Naive thymus-derived CD4-positive, alpha-beta T cell (primary cell): ENCODE measurements at regions not wholly inside any gene's neighbourhood (a gene's known extent, or its start where the extent isn't known, plus 50 kb on each side); places are given as distances from the start of the nearest gene placed in this dataset.
A peak's percentile ranks its signal among the peaks of the same experiment; 100 is the strongest.
"Not testable (repeated sequence)": the region's sequence is repeated elsewhere in the genome, so short reads cannot be mapped to it uniquely, and the experiment has no call there.

Source experiments
- ATAC-seq: fragments of 150-1000 bp; cut with Tn5 transposase; 2 replicates; pipeline ENCODE4 v1.10.0; 2021; ENCODE audit warnings: mild to moderate bottlenecking, moderate library complexity
- CTCF ChIA-PET: fragments of 350-600 bp; sonication (Branson Sonifier 250); formaldehyde crosslinking; loops from one replicate; lab custom pipeline; 2021; ENCODE audit warnings: antibody characterized with exemption; lab: Charles Lee
- POLR2A ChIA-PET: fragments of 350-600 bp; sonication (Branson Sonifier 250); formaldehyde crosslinking; loops from one replicate; lab custom pipeline; 2021; ENCODE audit warnings: antibody characterized with exemption, inconsistent platforms; lab: Charles Lee
- DNase-seq, 9 donors: peaks; one replicate each; pipeline versions ENCODE4 v3.0.0 to v3.0.0-alpha.2; 2020 to 2022; ENCODE audit warnings: mixed read lengths in 1 of 9
- H3K27ac ChIP-seq: one replicate; pipeline ENCODE4 v1.7.0; 2013; ENCODE audit warnings: mild to moderate bottlenecking, low read depth, low read length, moderate library complexity
- H3K27me3 ChIP-seq, 2 donors: one replicate each; pipeline ENCODE4 v1.7.0; 2013; ENCODE audit warnings: low read length in 2 of 2, mild to moderate bottlenecking in 2 of 2, moderate library complexity in 2 of 2; ENCODE audit not compliant: control insufficient read depth in 2 of 2, insufficient read depth in 2 of 2
- H3K36me3 ChIP-seq, 3 experiments: 1 replicate in 2 of 3; 2 replicates in 1 of 3; pipeline ENCODE4 v1.7.0; 2013; ENCODE audit warnings: low read length in 3 of 3, mild to moderate bottlenecking in 3 of 3, moderate library complexity in 1 of 3; ENCODE audit not compliant: insufficient read depth in 3 of 3, control insufficient read depth in 2 of 3
- H3K4me1 ChIP-seq, 2 donors: one replicate each; pipeline ENCODE4 v1.7.0; 2013; ENCODE audit warnings: low read length in 2 of 2, mild to moderate bottlenecking in 2 of 2, moderate library complexity in 1 of 2; ENCODE audit not compliant: control insufficient read depth in 2 of 2, insufficient read depth in 2 of 2
- H3K4me3 ChIP-seq: 2 replicates; pipeline ENCODE4 v1.7.0; 2013; ENCODE audit warnings: mild to moderate bottlenecking, low read length
- H3K9me3 ChIP-seq, 3 experiments: 1 replicate in 2 of 3; 2 replicates in 1 of 3; pipeline ENCODE4 v1.7.0; 2013; ENCODE audit warnings: low read length in 3 of 3; ENCODE audit not compliant: control insufficient read depth in 2 of 3
- H3K27ac Mint-ChIP-seq, 9 donors: one replicate each; pipeline ENCODE4 v1.8.0; 2020 to 2022; ENCODE audit warnings: mixed read lengths in 9 of 9, mild to moderate bottlenecking in 8 of 9, moderate library complexity in 5 of 9, inconsistent platforms in 2 of 9
- H3K27me3 Mint-ChIP-seq, 5 donors: one replicate each; pipeline ENCODE4 v1.8.0; 2021 to 2022; ENCODE audit warnings: mixed read lengths in 5 of 5, mild to moderate bottlenecking in 1 of 5
- H3K36me3 Mint-ChIP-seq, 5 donors: one replicate each; pipeline ENCODE4 v1.8.0; 2020 to 2022; ENCODE audit warnings: mixed read lengths in 5 of 5, mild to moderate bottlenecking in 3 of 5, inconsistent platforms in 1 of 5
- H3K4me1 Mint-ChIP-seq, 7 donors: one replicate each; pipeline ENCODE4 v1.8.0; 2020 to 2022; ENCODE audit warnings: mixed read lengths in 7 of 7, mild to moderate bottlenecking in 3 of 7, inconsistent platforms in 1 of 7
- H3K4me3 Mint-ChIP-seq, 10 donors: one replicate each; pipeline ENCODE4 v1.8.0; 2020 to 2022; ENCODE audit warnings: mild to moderate bottlenecking in 10 of 10, mixed read lengths in 10 of 10, moderate library complexity in 6 of 10, inconsistent platforms in 2 of 10
- H3K9me3 Mint-ChIP-seq, 11 donors: one replicate each; pipeline ENCODE4 v1.8.0; 2020 to 2022; ENCODE audit warnings: mixed read lengths in 11 of 11, mild to moderate bottlenecking in 4 of 11, inconsistent platforms in 1 of 11, moderate library complexity in 1 of 11
- intact Hi-C, 2 donors: fragments of 100-400 bp; cut with micrococcal nuclease; formaldehyde crosslinking; loops; one replicate each; pipeline ENCODE4 v1.15.1; 2023

DNA sequence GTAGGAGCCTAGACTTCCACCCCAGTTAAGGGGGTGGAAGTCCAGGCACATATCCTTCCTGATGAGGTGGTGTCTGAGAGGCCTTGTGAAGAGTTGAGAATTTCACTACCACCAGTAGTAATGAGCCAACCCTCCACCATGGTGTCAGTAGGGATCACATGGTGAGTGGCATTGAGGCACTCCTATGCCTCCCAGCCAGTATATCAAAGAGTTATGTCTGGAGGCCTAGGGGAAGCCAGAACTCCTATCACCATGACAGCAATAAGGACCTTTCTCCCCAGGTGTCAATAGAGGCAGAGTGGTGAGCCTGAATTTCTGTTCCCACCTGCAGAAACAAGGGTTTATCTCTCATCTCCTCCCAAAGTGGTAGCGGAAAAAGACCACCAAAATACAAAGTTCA is 106.6 kb upstream of the ADTRP start:
- CTCF ChIA-PET: no interaction called here
- H3K4me1 ChIP-seq: no peaks in the 10 kb centered on the region
- no peak overlapping the region for H3K27ac Mint-ChIP-seq
- no peak overlapping the region for H3K4me3 Mint-ChIP-seq
- no peak overlapping the region for H3K4me3 ChIP-seq
- peaks cover 0 to 4% (median 0%) of the 10 kb centered on the region in 3 experiments for H3K9me3 ChIP-seq
- H3K4me1 Mint-ChIP-seq: no peaks in the 10 kb centered on the region
- no peak overlapping the region for H3K27ac ChIP-seq
- peaks cover 3 to 20% (median 8%) of the 10 kb centered on the region in 11 donors for H3K9me3 Mint-ChIP-seq
- no peaks in the 10 kb centered on the region for H3K27me3 ChIP-seq
- ATAC-seq (no peak), DNase-seq (no peak)
- no peaks in the 10 kb centered on the region for H3K27me3 Mint-ChIP-seq
- intact Hi-C loops: no loop called here
- POLR2A ChIA-PET: no interaction called here
- no peaks in the 10 kb centered on the region for H3K36me3 ChIP-seq
- peaks cover 0 to 3% (median under 1%) of the 10 kb centered on the region in 5 donors for H3K36me3 Mint-ChIP-seq

DNA sequence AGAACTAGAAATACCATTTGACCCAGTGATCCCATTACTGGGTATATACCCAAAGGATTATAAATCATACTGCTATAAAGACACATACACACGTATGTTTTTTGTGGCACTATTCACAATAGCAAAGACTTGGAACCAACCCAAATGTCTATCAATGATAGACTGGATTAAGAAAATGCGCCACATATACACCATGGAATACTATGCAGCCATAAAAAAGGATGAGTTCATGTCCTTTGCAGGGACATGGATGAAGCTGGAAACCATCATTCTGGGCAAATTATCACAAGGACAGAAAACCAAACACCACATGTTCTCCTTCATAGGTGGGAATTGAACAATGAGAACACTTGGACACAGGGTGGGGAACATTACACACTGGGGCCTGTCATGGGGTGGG is 104.9 kb upstream of the ADTRP start:
- H3K4me3 Mint-ChIP-seq, H3K9me3 ChIP-seq, H3K27me3 Mint-ChIP-seq, H3K36me3 ChIP-seq, CTCF ChIA-PET, H3K36me3 Mint-ChIP-seq, H3K4me1 ChIP-seq, POLR2A ChIA-PET, intact Hi-C loops, H3K27me3 ChIP-seq, H3K27ac ChIP-seq, H3K27ac Mint-ChIP-seq, DNase-seq, H3K4me1 Mint-ChIP-seq, ATAC-seq, H3K4me3 ChIP-seq: not testable (repeated sequence)
- peaks cover 5 to 26% (median 10%) of the 10 kb centered on the region in 11 donors for H3K9me3 Mint-ChIP-seq

DNA sequence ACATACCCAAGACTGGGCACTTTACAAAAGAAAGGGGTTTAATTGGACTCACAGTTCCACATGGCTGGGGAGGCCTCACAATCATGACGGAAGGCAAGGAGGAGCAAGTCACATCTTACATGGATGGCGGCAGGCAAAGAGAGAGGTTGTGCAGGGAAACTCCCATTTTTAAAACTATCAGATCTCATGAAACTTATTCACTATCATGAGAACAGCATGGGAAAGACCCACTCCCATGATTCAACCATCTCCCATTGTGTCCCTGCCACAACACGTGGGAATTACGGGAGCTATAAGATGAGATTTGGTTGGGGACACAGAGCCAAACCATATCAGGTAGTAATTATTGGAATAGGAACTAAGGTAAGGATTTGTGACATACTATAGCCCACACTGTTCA is 101.6 kb upstream of the ADTRP start:
- POLR2A ChIA-PET, ATAC-seq, DNase-seq, H3K36me3 ChIP-seq, H3K36me3 Mint-ChIP-seq, H3K4me3 ChIP-seq, H3K27ac Mint-ChIP-seq, H3K4me1 ChIP-seq, CTCF ChIA-PET, intact Hi-C loops, H3K27me3 Mint-ChIP-seq, H3K27ac ChIP-seq, H3K27me3 ChIP-seq, H3K4me1 Mint-ChIP-seq, H3K9me3 ChIP-seq: not testable (repeated sequence)
- Mint-ChIP-seq H3K9me3 (peaks cover 3 to 26% (median 9%) of the 10 kb centered on the region in 11 donors), H3K4me3 (peak overlapping the region in 1 of 10 donors; percentile 2)

- H3K4me1 Mint-ChIP-seq: no peaks in the 10 kb centered on the region
- H3K4me3 ChIP-seq: no peak overlapping the region
- no peaks in the 10 kb centered on the region for H3K4me1 ChIP-seq
- no peaks in the 10 kb centered on the region for H3K9me3 ChIP-seq
- H3K27me3 ChIP-seq: no peaks in the 10 kb centered on the region
- no peak for ATAC-seq
- POLR2A ChIA-PET: no interaction called here
- intact Hi-C loops: no loop called here
- H3K4me3 Mint-ChIP-seq: no peak overlapping the region
- H3K9me3 Mint-ChIP-seq: peaks cover 3 to 26% (median 9%) of the 10 kb centered on the region in 11 donors
- H3K36me3 ChIP-seq: no peaks in the 10 kb centered on the region
- H3K36me3 Mint-ChIP-seq: peaks cover 3 to 8% (median 6%) of the 10 kb centered on the region in 5 donors
- DNase-seq: no peak
- CTCF ChIA-PET: no interaction called here
- H3K27ac ChIP-seq: no peak overlapping the region
- peaks cover 0 to 5% (median 0%) of the 10 kb centered on the region in 5 donors for H3K27me3 Mint-ChIP-seq
- no peak overlapping the region for H3K27ac Mint-ChIP-seq
These were observed 100.1 kb upstream of the ADTRP start for GRCh38 chr6:11878735-11879134.

DNA sequence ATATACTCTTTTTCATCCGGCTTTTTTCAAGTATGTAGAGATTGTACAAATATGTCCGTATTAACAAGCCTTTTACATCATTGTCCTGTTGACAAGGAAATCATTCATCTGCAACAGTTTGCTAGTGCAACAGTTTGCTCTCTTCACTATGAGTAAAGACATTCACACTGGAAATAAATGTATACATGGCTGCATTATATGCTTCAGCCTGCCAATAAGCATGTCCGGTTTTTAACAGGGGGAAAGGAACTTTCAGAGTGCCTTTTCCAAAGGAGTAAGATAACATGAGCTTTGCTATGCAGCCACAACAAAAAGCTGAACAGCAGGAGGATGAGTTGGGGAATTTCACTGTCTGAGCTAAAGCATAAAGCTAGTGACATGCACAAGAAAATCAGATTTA is 99.4 kb upstream of the ADTRP start:
- Histone ChIP-seq H3K4me1 (no peaks in the 10 kb centered on the region), H3K27me3 (no peaks in the 10 kb centered on the region), H3K27ac (no peak overlapping the region), H3K9me3 (no peaks in the 10 kb centered on the region), H3K36me3 (no peaks in the 10 kb centered on the region), H3K4me3 (no peak overlapping the region)
- ATAC-seq (no peak), DNase-seq (no peak)
- intact Hi-C loops: no loop called here
- Mint-ChIP-seq H3K27me3 (peaks cover 0 to 5% (median 0%) of the 10 kb centered on the region in 5 donors), H3K27ac (no peak overlapping the region), H3K36me3 (peaks cover 3 to 8% (median 6%) of the 10 kb centered on the region in 5 donors), H3K9me3 (peaks cover 3 to 26% (median 9%) of the 10 kb centered on the region in 11 donors), H3K4me1 (no peaks in the 10 kb centered on the region), H3K4me3 (no peak overlapping the region)
- CTCF ChIA-PET: no interaction called here
- POLR2A ChIA-PET: no interaction called here

DNA sequence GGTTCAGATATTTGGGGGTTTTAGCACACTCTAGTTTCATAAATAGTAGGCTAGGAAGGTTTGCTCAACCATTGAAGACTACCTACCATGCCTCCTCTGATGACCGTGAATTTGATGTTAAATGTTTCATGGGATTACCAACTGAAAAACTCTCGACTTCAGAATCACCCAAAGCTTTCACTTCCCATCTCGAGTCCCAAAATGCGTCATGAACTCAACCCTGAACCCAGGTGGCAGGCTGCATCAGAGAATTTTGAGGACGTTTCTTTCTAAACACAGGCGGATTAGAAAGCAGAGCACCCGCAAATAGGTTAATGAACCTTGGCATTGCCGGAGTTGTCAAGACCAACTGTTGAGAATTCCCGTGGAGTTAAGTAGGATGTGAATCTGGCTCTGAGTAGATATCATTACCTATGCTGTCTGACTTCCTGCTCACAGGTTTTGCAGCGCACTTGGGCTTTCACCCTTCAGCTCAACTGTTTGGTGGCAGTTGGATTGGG is 98.4 kb upstream of the ADTRP start:
- Histone ChIP-seq H3K36me3 (no peaks in the 10 kb centered on the region), H3K4me1 (no peaks in the 10 kb centered on the region), H3K27me3 (no peaks in the 10 kb centered on the region), H3K27ac (no peak overlapping the region), H3K9me3 (no peaks in the 10 kb centered on the region), H3K4me3 (no peak overlapping the region)
- Mint-ChIP-seq H3K27me3 (peaks cover 0 to 5% (median 0%) of the 10 kb centered on the region in 5 donors), H3K36me3 (peaks cover 3 to 7% (median 5%) of the 10 kb centered on the region in 5 donors), H3K4me3 (no peak overlapping the region), H3K4me1 (no peaks in the 10 kb centered on the region), H3K27ac (no peak overlapping the region), H3K9me3 (peaks cover 3 to 17% (median 8%) of the 10 kb centered on the region in 11 donors)
- POLR2A ChIA-PET: no interaction called here
- intact Hi-C loops: no loop called here
- ATAC-seq (no peak), DNase-seq (no peak)
- CTCF ChIA-PET: no interaction called here
